ENCODE measurements at regions not wholly inside any gene's neighbourhood (a gene's known extent, or its start where the extent isn't known, plus 50 kb on each side); places are given as distances from the start of the nearest gene placed in this dataset.

GRCh38 chr2:61759718-61760117 lies 94.1 kb downstream of the FAM161A start (continued):
- TF ChIP-seq CHD7 (IDR thresholded peaks at IDR 0.05; ENCODE audit: insufficient replicate concordance, low read length) = no peak
- TF ChIP-seq BCL11A (IDR thresholded peaks at IDR 0.05; ENCODE audit: low read depth in 2 of 2, low read length in 2 of 2) = no peak
- no peak for TF ChIP-seq SP1 (IDR thresholded peaks at IDR 0.05; ENCODE audit: low read depth, low read length)
- TF ChIP-seq NANOG (IDR thresholded peaks at IDR 0.05; ENCODE audit: insufficient read depth, low read depth, low read length, poor library complexity, severe bottlenecking) = no peak
- TF ChIP-seq SP2 (IDR thresholded peaks at IDR 0.05; ENCODE audit: low read length) = no peak
- TF ChIP-seq POLR2A (IDR thresholded peaks at IDR 0.05; ENCODE audit: control extremely low read depth in 1 of 2, low read depth in 2 of 2, low read length in 2 of 2) = no peak
- no peak for TF ChIP-seq NRF1 (IDR thresholded peaks at IDR 0.05; ENCODE audit: low read depth, low read length)
- TF ChIP-seq EZH2 (IDR thresholded peaks at IDR 0.05; ENCODE audit: low read depth, low read length, severe bottlenecking) = no peak
- no peak for TF ChIP-seq TBP (IDR thresholded peaks at IDR 0.05; ENCODE audit: low read depth, low read length)
- TF ChIP-seq JUND (IDR thresholded peaks at IDR 0.05; ENCODE audit: low read length) = no peak

Measured in H1 (cell line).